Endothelial cell of umbilical vein (primary cell): ENCODE measurements at regions not wholly inside any gene's neighbourhood (a gene's known extent, or its start where the extent isn't known, plus 50 kb on each side); places are given as distances from the start of the nearest gene placed in this dataset.

ENCODE experiments used
- BruUV-seq: library from RNA; stranded (reverse); fragments of 400-500 nt; replicated peaks from 2 replicates; lab custom pipeline; 2021; lab: Mats Ljungman, UMichigan
- CTCF ChIA-PET: fragments of 300-600, 350-600 bp; sonication (Branson Sonifier 250); formaldehyde crosslinking; loops from one replicate; lab custom pipeline; 2021; ENCODE audit warnings: antibody characterized with exemption, inconsistent platforms; lab: Charles Lee
- POLR2A ChIA-PET: fragments of 300-600, 350-600 bp; sonication (Branson Sonifier 250); formaldehyde crosslinking; loops from one replicate; lab custom pipeline; 2021; ENCODE audit warnings: antibody characterized with exemption, inconsistent platforms; lab: Charles Lee
- DNase-seq: peaks from one replicate; pipeline ENCODE4 v3.0.0-alpha.2; 2011; ENCODE audit warnings: low read depth, low spot score
- FAIRE-seq: peaks from 2 replicates; lab custom pipeline; 2011; peaks lifted over from hg19 to GRCh38; lab: Jason Lieb, UNC
- H2AFZ ChIP-seq: 2 replicates; pipeline ENCODE4 v1.6.0; 2012; ENCODE audit warnings: low read depth, low read length, control low read depth, inconsistent platforms
- H3K27ac ChIP-seq: 2 replicates; pipeline ENCODE4 v1.5.1; 2011; ENCODE audit warnings: low read depth, mild to moderate bottlenecking, control low read depth, low read length, moderate library complexity; ENCODE audit not compliant: insufficient read depth
- H3K27me3 ChIP-seq, 2 experiments: 2 replicates each; pipeline versions ENCODE4 v1.6.0 to v1.6.1; 2011; ENCODE audit warnings: low read length in 2 of 2, mixed read lengths in 1 of 2; ENCODE audit not compliant: control insufficient read depth in 2 of 2, insufficient read depth in 2 of 2
- H3K36me3 ChIP-seq, 2 experiments: 2 replicates in 1 of 2; 3 replicates in 1 of 2; pipeline ENCODE4 v1.5.1; 2011; ENCODE audit warnings: low read length in 2 of 2, mild to moderate bottlenecking in 1 of 2, moderate library complexity in 1 of 2; ENCODE audit not compliant: control insufficient read depth in 2 of 2, insufficient read depth in 2 of 2; ENCODE audit errors: extremely low read depth in 1 of 2
- H3K4me1 ChIP-seq: 3 replicates; pipeline ENCODE4 v1.5.1; 2011; ENCODE audit warnings: mild to moderate bottlenecking, low read length; ENCODE audit not compliant: control insufficient read depth, insufficient read depth; ENCODE audit errors: extremely low read depth
- H3K4me2 ChIP-seq: 2 replicates; pipeline ENCODE4 v1.6.1; 2011; ENCODE audit warnings: low read length, control low read depth, mixed read lengths; ENCODE audit not compliant: insufficient read depth
- H3K4me3 ChIP-seq, 3 experiments: fragments of 200-600 bp in 1 of 3; sonication (generic), shearing (Covaris generic) in 1 of 3; replicated peaks in 1 of 3; 2 replicates each; pipeline ENCODE4 v1.5.1; 2011 to 2016; ENCODE audit warnings: control low read depth in 3 of 3, low read length in 3 of 3, mild to moderate bottlenecking in 2 of 3, inconsistent platforms in 1 of 3, low read depth in 1 of 3, moderate library complexity in 1 of 3; ENCODE audit not compliant: insufficient read depth in 1 of 3
- H3K79me2 ChIP-seq: 2 replicates; pipeline ENCODE4 v1.6.0; 2012; ENCODE audit warnings: low read length, inconsistent platforms; ENCODE audit not compliant: control insufficient read depth, insufficient read depth
- H3K9ac ChIP-seq: replicated peaks from 2 replicates; pipeline ENCODE3; 2011; ENCODE audit warnings: low read length, control low read depth; ENCODE audit not compliant: insufficient read depth; ENCODE audit errors: extremely low read depth
- H3K9me1 ChIP-seq: replicated peaks from 3 replicates; pipeline ENCODE4 v1.6.0; 2011; ENCODE audit warnings: mild to moderate bottlenecking, low read length; ENCODE audit not compliant: control insufficient read depth, insufficient read depth; ENCODE audit errors: extremely low read depth
- H3K9me3 ChIP-seq: replicated peaks from 2 replicates; pipeline ENCODE4 v1.5.1; 2012; ENCODE audit warnings: low read length, inconsistent platforms; ENCODE audit not compliant: control insufficient read depth, insufficient read depth
- H4K20me1 ChIP-seq: replicated peaks from 2 replicates; pipeline ENCODE3; 2011; ENCODE audit warnings: mild to moderate bottlenecking, low read length; ENCODE audit not compliant: control insufficient read depth, insufficient read depth; ENCODE audit errors: extremely low read depth
- EZH2 ChIP-seq: IDR thresholded peaks from 2 replicates; pipeline ENCODE4 v1.6.1; 2012; ENCODE audit warnings: borderline replicate concordance, low read depth, mild to moderate bottlenecking, moderate library complexity, low read length, inconsistent platforms; ENCODE audit not compliant: severe bottlenecking
- FOS ChIP-seq: IDR thresholded peaks from 2 replicates; pipeline ENCODE4 v1.6.1; 2011; ENCODE audit warnings: mild to moderate bottlenecking, low read length, moderate library complexity, borderline replicate concordance; ENCODE audit not compliant: insufficient read depth
- GATA2 ChIP-seq: IDR thresholded peaks from 2 replicates; pipeline ENCODE4 v1.7.0; 2011; ENCODE audit warnings: low read depth, mild to moderate bottlenecking, moderate library complexity, mixed read lengths, low read length; ENCODE audit not compliant: insufficient read length, insufficient read depth
- JUN ChIP-seq: IDR thresholded peaks from 2 replicates; pipeline ENCODE4 v1.6.1; 2011; ENCODE audit warnings: borderline replicate concordance, low read depth; ENCODE audit not compliant: insufficient read length, insufficient read depth
- MAX ChIP-seq: IDR thresholded peaks from 2 replicates; pipeline ENCODE4 v1.6.1; 2011; ENCODE audit not compliant: insufficient read depth, insufficient read length
- MYC ChIP-seq: IDR thresholded peaks from one replicate; pipeline ENCODE4 v1.6.1; 2011; ENCODE audit warnings: mild to moderate bottlenecking, low read depth, low read length
- POLR2A ChIP-seq: IDR thresholded peaks from 2 replicates; pipeline ENCODE4 v1.6.1; 2012; ENCODE audit warnings: low read depth, mild to moderate bottlenecking, control low read depth, low read length
- POLR2AphosphoS5 ChIP-seq: IDR thresholded peaks from 2 replicates; pipeline ENCODE4 v1.6.1; 2012; ENCODE audit warnings: low read depth, mild to moderate bottlenecking, control low read depth, low read length, moderate library complexity; ENCODE audit not compliant: insufficient read depth
- dilution Hi-C: fragments of 300-500 bp; cut with MboI; formaldehyde crosslinking; loops from one replicate; pipeline ENCODE4 v1.15.0; 2019; ENCODE audit warnings: low sequenced_read_pairs; ENCODE audit not compliant: extremely low pct_ligation_motif_present
- intact Hi-C: fragments of 100-400 bp; cut with micrococcal nuclease; formaldehyde crosslinking; loops from one replicate; pipeline ENCODE4 v1.10.0; 2022
- TF ChIP-seq, protein P1 (sequence below), 2 donors: IDR thresholded peaks; 1 replicate in 1 of 2; 2 replicates in 1 of 2; pipeline ENCODE4 v1.5.1; 2011; ENCODE audit warnings: low read length in 2 of 2, mild to moderate bottlenecking in 2 of 2, moderate library complexity in 2 of 2, control low read depth in 1 of 2, inconsistent platforms in 1 of 2, low read depth in 1 of 2; ENCODE audit not compliant: insufficient read depth in 1 of 2; ENCODE audit errors: extremely low read depth in 1 of 2

GRCh38 chr1:229880271-229881170, 186.5 kb upstream of the GALNT2 start:
- TF ChIP-seq POLR2A (no peak), JUN (no peak), GATA2 (no peak), MYC (no peak), POLR2AphosphoS5 (no peak), FOS (no peak), MAX (no peak), EZH2 (no peak)
- TF ChIP-seq, protein P1, sequence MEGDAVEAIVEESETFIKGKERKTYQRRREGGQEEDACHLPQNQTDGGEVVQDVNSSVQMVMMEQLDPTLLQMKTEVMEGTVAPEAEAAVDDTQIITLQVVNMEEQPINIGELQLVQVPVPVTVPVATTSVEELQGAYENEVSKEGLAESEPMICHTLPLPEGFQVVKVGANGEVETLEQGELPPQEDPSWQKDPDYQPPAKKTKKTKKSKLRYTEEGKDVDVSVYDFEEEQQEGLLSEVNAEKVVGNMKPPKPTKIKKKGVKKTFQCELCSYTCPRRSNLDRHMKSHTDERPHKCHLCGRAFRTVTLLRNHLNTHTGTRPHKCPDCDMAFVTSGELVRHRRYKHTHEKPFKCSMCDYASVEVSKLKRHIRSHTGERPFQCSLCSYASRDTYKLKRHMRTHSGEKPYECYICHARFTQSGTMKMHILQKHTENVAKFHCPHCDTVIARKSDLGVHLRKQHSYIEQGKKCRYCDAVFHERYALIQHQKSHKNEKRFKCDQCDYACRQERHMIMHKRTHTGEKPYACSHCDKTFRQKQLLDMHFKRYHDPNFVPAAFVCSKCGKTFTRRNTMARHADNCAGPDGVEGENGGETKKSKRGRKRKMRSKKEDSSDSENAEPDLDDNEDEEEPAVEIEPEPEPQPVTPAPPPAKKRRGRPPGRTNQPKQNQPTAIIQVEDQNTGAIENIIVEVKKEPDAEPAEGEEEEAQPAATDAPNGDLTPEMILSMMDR (IDR thresholded peaks at IDR 0.05; ENCODE audit: extremely low read depth in 1 of 2, insufficient read depth in 1 of 2, low read depth in 1 of 2, low read length in 2 of 2) = no peak
- POLR2A ChIA-PET = no interaction called here
- Histone ChIP-seq H3K27ac (no peak overlapping the region), H3K79me2 (no peaks in the 10 kb centered on the region), H4K20me1 (no peaks in the 10 kb centered on the region), H3K9ac (no peak overlapping the region), H3K4me3 (no peak overlapping the region), H3K9me1 (no peaks in the 10 kb centered on the region), H3K4me1 (no peaks in the 10 kb centered on the region), H2AFZ (no peak overlapping the region), H3K4me2 (no peak overlapping the region), H3K9me3 (no peaks in the 10 kb centered on the region), H3K36me3 (no peaks in the 10 kb centered on the region), H3K27me3 (no peaks in the 10 kb centered on the region)
- CTCF ChIA-PET = no interaction called here
- DNase-seq = no peak
- no peak for FAIRE-seq
- BruUV-seq = no TSS peak
- intact Hi-C loops (no loop called here), dilution Hi-C loops (no loop called here)
